GM10248 (cell line): ENCODE measurements at regions not wholly inside any gene's neighbourhood (a gene's known extent, or its start where the extent isn't known, plus 50 kb on each side); places are given as distances from the start of the nearest gene placed in this dataset.
"Not testable (repeated sequence)": the region's sequence is repeated elsewhere in the genome, so short reads cannot be mapped to it uniquely, and the experiment has no call there.

Source experiments
- CTCF ChIA-PET: fragments of 300-600 bp; sonication (Branson Sonifier 250); formaldehyde crosslinking; extraction: SDS; loops from one replicate; lab custom pipeline; 2021; ENCODE audit warnings: antibody characterized with exemption; lab: Yijun Ruan, JAX
- POLR2A ChIA-PET: fragments of 350-650 bp; sonication (Branson Sonifier 250); formaldehyde crosslinking; extraction: SDS; loops from one replicate; lab custom pipeline; 2020; ENCODE audit warnings: antibody characterized with exemption; lab: Yijun Ruan, JAX
- DNase-seq: peaks from one replicate; pipeline ENCODE4 v3.0.0; 2012; ENCODE audit errors: extremely low spot score

- POLR2A ChIA-PET, DNase-seq, CTCF ChIA-PET: not testable (repeated sequence)
Observed at GRCh38 chr2:87505239-87505638, 242.6 kb upstream of the PLGLB2 start.

GRCh38 chr2:87505909-87506308, 242.0 kb upstream of the PLGLB2 start:
- POLR2A ChIA-PET, DNase-seq, CTCF ChIA-PET: not testable (repeated sequence)

GRCh38 chr2:87507378-87508348, 240.2 kb upstream of the PLGLB2 start:
- CTCF ChIA-PET, DNase-seq, POLR2A ChIA-PET: not testable (repeated sequence)

GRCh38 chr2:87511195-87511778, 236.6 kb upstream of the PLGLB2 start:
- POLR2A ChIA-PET, DNase-seq, CTCF ChIA-PET: not testable (repeated sequence)

GRCh38 chr2:87512864-87513530, 234.9 kb upstream of the PLGLB2 start:
- DNase-seq, CTCF ChIA-PET, POLR2A ChIA-PET: not testable (repeated sequence)

- CTCF ChIA-PET, DNase-seq, POLR2A ChIA-PET: not testable (repeated sequence)
Observed at GRCh38 chr2:87514034-87514433, 233.9 kb upstream of the PLGLB2 start.

- POLR2A ChIA-PET, CTCF ChIA-PET, DNase-seq: not testable (repeated sequence)
Observed at GRCh38 chr2:87514515-87514914, 233.4 kb upstream of the PLGLB2 start.

GRCh38 chr2:87515226-87515625, 232.7 kb upstream of the PLGLB2 start:
- CTCF ChIA-PET, DNase-seq, POLR2A ChIA-PET: not testable (repeated sequence)

GRCh38 chr2:87515875-87516274, 232.0 kb upstream of the PLGLB2 start:
- DNase-seq, CTCF ChIA-PET, POLR2A ChIA-PET: not testable (repeated sequence)

GRCh38 chr2:87516369-87516967, 231.4 kb upstream of the PLGLB2 start:
- CTCF ChIA-PET: not testable (repeated sequence)

GRCh38 chr2:87517438-87517837, 230.4 kb upstream of the PLGLB2 start:
- DNase-seq, CTCF ChIA-PET, POLR2A ChIA-PET: not testable (repeated sequence)

More at GRCh38 chr2:87516369-87516967, 231.4 kb upstream of the PLGLB2 start:
- POLR2A ChIA-PET, DNase-seq: not testable (repeated sequence)

GRCh38 chr2:87518066-87518465, 229.8 kb upstream of the PLGLB2 start:
- CTCF ChIA-PET, DNase-seq, POLR2A ChIA-PET: not testable (repeated sequence)

- POLR2A ChIA-PET, DNase-seq, CTCF ChIA-PET: not testable (repeated sequence)
Observed at GRCh38 chr2:87518547-87518946, 229.3 kb upstream of the PLGLB2 start.

GRCh38 chr2:87519158-87520011, 228.5 kb upstream of the PLGLB2 start:
- CTCF ChIA-PET, POLR2A ChIA-PET, DNase-seq: not testable (repeated sequence)

- DNase-seq, CTCF ChIA-PET, POLR2A ChIA-PET: not testable (repeated sequence)
Observed at GRCh38 chr2:87521057-87521456, 226.8 kb upstream of the PLGLB2 start.

- POLR2A ChIA-PET, CTCF ChIA-PET, DNase-seq: not testable (repeated sequence)
Observed at GRCh38 chr2:87521489-87521888, 226.4 kb upstream of the PLGLB2 start.

- DNase-seq, POLR2A ChIA-PET: not testable (repeated sequence)
Observed at GRCh38 chr2:87524619-87525188, 223.2 kb upstream of the PLGLB2 start.

More at GRCh38 chr2:87524619-87525188, 223.2 kb upstream of the PLGLB2 start:
- CTCF ChIA-PET: not testable (repeated sequence)
